Muscle of leg (tissue), 3 donors: ENCODE measurements at regions not wholly inside any gene's neighbourhood (a gene's known extent, or its start where the extent isn't known, plus 50 kb on each side); places are given as distances from the start of the nearest gene placed in this dataset.

Experiments
- DNase-seq: peaks from one replicate; pipeline ENCODE4 v3.0.0; 2013
- H3K27ac ChIP-seq: one replicate; pipeline ENCODE4 v1.5.1; 2013; ENCODE audit warnings: mild to moderate bottlenecking, low read length, control low read depth
- H3K27me3 ChIP-seq: one replicate; pipeline ENCODE4 v1.6.1; 2013; ENCODE audit warnings: low read length; ENCODE audit not compliant: control insufficient read depth, insufficient read depth
- H3K36me3 ChIP-seq: one replicate; pipeline ENCODE4 v1.6.1; 2013; ENCODE audit warnings: low read length; ENCODE audit not compliant: control insufficient read depth, insufficient read depth
- H3K4me1 ChIP-seq: one replicate; pipeline ENCODE4 v1.6.1; 2013; ENCODE audit warnings: low read length; ENCODE audit not compliant: control insufficient read depth, insufficient read depth
- H3K4me3 ChIP-seq: one replicate; pipeline ENCODE4 v1.5.1; 2013; ENCODE audit warnings: low read length, control low read depth
- H3K9me3 ChIP-seq: replicated peaks from 2 replicates; pipeline ENCODE4 v1.6.1; 2013; ENCODE audit warnings: low read depth, low read length; ENCODE audit not compliant: control insufficient read depth
- WGBS: methylation state at CpG from one replicate; pipeline ENCODE4 v1.1.5; 2013; ENCODE audit warnings: missing lambda C conversion rate; ENCODE audit not compliant: insufficient coverage; 5-methylcytosine and 5-hydroxymethylcytosine counted together

DNA sequence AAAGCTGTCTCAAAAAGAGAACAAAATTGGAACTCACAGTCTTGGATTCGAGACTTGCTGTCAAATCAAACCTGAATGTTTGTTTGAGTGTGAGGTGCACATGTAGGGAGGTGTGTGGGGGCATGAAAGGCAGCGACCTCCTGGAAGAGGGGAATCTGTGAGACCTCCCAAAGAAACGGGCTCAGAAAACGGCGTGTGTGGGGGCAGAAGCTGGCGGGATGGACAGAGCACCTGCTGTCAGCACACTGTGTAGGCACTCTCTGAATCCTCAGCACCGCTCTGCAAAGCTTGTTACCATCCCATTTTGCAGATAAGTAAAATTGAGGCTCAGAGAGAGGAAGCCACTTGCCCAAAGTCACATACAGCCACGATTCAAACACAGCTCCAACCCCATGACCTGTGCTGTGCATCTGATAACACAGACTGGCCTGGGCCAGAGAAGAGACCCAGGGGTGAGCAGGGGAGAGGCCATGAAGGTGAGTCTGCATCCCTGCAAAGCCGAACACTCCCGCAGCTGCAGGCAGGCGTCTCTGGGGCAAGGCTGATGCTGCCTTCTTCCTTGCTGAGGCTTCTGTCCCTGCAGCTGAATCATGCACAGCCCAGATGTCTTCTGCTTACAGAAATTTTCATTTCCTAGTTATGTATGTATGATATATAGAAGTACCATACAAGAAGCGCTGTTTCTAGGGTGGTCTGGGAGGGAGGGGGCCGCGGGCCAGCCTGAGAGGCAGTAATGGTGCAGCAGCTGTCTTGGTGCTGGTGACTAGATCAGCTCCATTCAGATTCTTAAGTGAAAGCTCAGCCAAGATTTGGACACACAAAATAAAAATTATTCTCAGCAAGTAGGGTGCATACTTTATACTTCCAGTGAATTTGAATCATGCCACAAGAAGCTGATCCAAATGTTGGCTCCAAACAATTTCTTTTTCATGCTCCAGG is 67.3 kb upstream of the SHISAL1 start:
- Histone ChIP-seq H3K36me3 (no peaks in the 10 kb centered on the region), H3K27me3 (peaks cover 4% of the 10 kb centered on the region), H3K9me3 (peaks cover 10% of the 10 kb centered on the region), H3K4me3 (no peak overlapping the region), H3K27ac (peak overlapping the region; percentile 47), H3K4me1 (peaks cover 45% of the 10 kb centered on the region)
- 69% methylated on average over 7 of the region's 14 CpGs for WGBS
- peak; percentile 77 for DNase-seq

DNA sequence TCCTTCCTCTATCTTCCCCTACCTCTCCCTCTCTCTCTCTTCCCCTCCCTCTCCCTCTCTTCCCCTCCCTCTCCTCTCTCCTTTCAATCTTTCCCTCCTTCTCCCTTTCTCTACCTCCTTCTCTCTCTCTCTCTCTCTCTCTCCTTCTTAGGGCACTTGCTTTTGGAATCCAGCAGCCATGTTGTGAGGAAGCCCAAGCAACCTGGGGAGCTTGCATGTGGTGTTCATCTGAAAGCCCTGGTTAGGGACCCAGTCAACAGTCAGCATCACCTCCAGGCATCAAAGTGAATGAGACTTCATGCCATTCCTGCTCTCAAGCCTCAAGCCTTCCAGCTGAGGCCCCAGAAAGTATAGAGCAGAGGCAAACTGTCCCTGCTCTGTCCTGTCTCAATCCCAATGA is 65.6 kb upstream of the SHISAL1 start:
- H3K9me3 ChIP-seq, result peaks cover 13% of the 10 kb centered on the region
- no peak for DNase-seq
- H3K4me3 ChIP-seq, result no peak overlapping the region
- H3K36me3 ChIP-seq, result no peaks in the 10 kb centered on the region
- peaks cover 4% of the 10 kb centered on the region for H3K27me3 ChIP-seq
- no peak overlapping the region for H3K27ac ChIP-seq
- peaks cover 32% of the 10 kb centered on the region for H3K4me1 ChIP-seq

DNA sequence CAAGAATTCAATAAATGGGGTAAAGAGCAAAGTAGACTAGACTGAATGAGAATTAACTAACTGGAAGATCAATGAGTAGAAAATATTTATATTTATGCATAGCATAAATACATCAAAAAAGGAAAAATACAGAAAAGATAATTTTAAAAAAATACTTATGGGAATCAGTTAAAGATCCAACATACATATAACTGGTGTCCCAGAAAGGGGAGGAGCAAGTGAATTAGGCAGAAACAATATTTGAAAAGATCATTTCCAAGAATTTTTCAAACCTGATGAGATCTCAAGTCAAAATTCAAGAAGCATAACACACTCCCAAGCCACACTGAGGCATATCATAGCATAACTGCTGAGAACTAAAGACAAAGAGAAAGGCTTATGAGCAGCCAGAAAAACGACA is 62.7 kb upstream of the SHISAL1 start:
- H3K9me3 ChIP-seq, result peaks cover 16% of the 10 kb centered on the region
- no peak for DNase-seq

DNA sequence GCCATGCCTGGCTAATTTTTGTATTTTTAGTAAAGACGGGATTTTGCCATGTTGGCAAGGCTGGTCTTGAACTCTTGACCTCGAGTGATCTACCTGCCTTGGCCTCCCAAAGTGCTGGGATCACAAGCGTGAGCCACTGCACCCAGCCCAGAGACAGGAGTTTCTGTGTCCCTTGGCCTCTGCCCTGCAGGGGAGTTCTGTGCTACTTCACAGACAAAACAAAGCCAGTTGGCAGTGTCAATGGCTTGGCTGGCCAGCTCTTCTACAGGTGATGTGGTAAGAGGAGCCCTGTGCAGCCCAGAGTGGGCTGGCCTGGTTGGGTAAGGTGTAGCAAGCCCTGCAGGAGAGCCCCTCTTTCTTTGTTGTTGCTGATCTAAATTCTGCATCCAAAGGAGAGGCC is 60.5 kb upstream of the SHISAL1 start:
- H3K4me1 ChIP-seq, result peaks cover 12% of the 10 kb centered on the region
- no peak for DNase-seq
- H3K9me3 ChIP-seq, result peaks cover 12% of the 10 kb centered on the region
- WGBS, result 76% methylated on average over 3 of the region's 3 CpGs
- peaks cover 7% of the 10 kb centered on the region for H3K27me3 ChIP-seq
- H3K27ac ChIP-seq, result no peak overlapping the region
- H3K4me3 ChIP-seq, result no peak overlapping the region
- H3K36me3 ChIP-seq, result no peaks in the 10 kb centered on the region

More for the DNA sequence above, 62.7 kb upstream of the SHISAL1 start:
- peaks cover 10% of the 10 kb centered on the region for H3K4me1 ChIP-seq
- peaks cover 6% of the 10 kb centered on the region for H3K27me3 ChIP-seq
- no peaks in the 10 kb centered on the region for H3K36me3 ChIP-seq
- H3K27ac ChIP-seq, result no peak overlapping the region
- no CpG with 5 or more reads among the region's 1 CpG for WGBS
- no peak overlapping the region for H3K4me3 ChIP-seq

GRCh38 chr22:44372611-44373010 is 59.9 kb upstream of the SHISAL1 start:
- no peak overlapping the region for H3K27ac ChIP-seq
- 58% methylated on average over 3 of the region's 4 CpGs for WGBS
- DNase-seq, result no peak
- no peak overlapping the region for H3K4me3 ChIP-seq
- peaks cover 7% of the 10 kb centered on the region for H3K27me3 ChIP-seq
- H3K36me3 ChIP-seq, result no peaks in the 10 kb centered on the region
- peaks cover 9% of the 10 kb centered on the region for H3K9me3 ChIP-seq
- H3K4me1 ChIP-seq, result peaks cover 12% of the 10 kb centered on the region

- Histone ChIP-seq H3K9me3 (peaks cover 9% of the 10 kb centered on the region), H3K4me3 (no peak overlapping the region), H3K4me1 (peaks cover 16% of the 10 kb centered on the region), H3K27ac (no peak overlapping the region), H3K27me3 (peaks cover 7% of the 10 kb centered on the region), H3K36me3 (no peaks in the 10 kb centered on the region)
- WGBS, result 80% methylated on average over 2 of the region's 3 CpGs
- no peak for DNase-seq
These were observed 59.2 kb upstream of the SHISAL1 start for GRCh38 chr22:44371741-44372525.

DNA sequence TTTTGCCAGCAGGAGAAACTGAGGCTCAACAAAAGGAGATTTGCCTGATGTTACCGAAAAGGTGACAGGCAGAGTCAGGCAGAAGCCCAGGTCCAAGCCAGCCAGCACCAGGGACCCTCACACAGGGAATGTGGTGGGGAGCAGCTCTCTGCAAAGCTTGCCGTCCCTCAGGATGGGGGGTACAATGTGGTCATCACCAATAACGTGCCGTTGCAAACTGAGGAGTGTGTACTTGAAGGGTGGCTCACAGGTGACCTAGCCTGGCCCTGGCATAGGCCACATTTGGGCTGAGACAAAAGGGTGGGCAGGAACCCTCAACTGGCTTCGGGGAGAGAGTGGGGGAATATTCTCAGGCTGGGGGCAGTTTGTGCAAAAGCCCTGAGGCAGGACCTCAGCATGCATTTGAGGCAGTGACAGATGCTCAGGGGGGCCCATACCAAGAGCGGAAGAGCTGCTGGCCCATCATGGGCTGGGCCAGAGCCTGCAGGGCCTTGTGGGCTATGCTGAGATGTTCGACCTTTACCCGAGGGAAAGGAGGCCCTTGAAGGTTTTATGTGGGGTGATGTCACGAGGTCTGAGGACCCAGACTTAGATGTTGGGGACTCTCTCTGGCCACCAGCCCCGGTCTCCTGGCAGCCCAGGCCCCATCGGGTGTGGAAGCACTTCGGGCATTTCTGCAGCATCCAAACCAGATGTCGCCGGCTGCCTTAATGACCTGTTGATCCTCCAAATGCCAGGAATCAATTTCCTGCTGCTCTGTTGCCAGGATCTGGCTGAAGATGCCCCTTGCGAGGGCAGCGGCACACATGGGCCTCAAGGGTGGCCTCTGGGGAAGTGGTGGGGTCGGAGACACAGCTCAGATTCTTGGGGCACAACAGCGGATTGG is 57.4 kb upstream of the SHISAL1 start:
- Histone ChIP-seq H3K36me3 (no peaks in the 10 kb centered on the region), H3K4me3 (no peak overlapping the region), H3K9me3 (peaks cover 6% of the 10 kb centered on the region), H3K4me1 (peaks cover 25% of the 10 kb centered on the region), H3K27me3 (peaks cover 7% of the 10 kb centered on the region), H3K27ac (no peak overlapping the region)
- no peak for DNase-seq
- WGBS, result 66% methylated on average over 15 of the region's 18 CpGs

GRCh38 chr22:44369293-44369661 is 56.5 kb upstream of the SHISAL1 start:
- H3K4me3 ChIP-seq, result no peak overlapping the region
- peaks cover 34% of the 10 kb centered on the region for H3K4me1 ChIP-seq
- H3K36me3 ChIP-seq, result no peaks in the 10 kb centered on the region
- H3K9me3 ChIP-seq, result peaks cover 4% of the 10 kb centered on the region
- WGBS, result 71% methylated on average over 11 of the region's 15 CpGs
- DNase-seq, result no peak
- peaks cover 8% of the 10 kb centered on the region for H3K27me3 ChIP-seq
- H3K27ac ChIP-seq, result no peak overlapping the region

DNA sequence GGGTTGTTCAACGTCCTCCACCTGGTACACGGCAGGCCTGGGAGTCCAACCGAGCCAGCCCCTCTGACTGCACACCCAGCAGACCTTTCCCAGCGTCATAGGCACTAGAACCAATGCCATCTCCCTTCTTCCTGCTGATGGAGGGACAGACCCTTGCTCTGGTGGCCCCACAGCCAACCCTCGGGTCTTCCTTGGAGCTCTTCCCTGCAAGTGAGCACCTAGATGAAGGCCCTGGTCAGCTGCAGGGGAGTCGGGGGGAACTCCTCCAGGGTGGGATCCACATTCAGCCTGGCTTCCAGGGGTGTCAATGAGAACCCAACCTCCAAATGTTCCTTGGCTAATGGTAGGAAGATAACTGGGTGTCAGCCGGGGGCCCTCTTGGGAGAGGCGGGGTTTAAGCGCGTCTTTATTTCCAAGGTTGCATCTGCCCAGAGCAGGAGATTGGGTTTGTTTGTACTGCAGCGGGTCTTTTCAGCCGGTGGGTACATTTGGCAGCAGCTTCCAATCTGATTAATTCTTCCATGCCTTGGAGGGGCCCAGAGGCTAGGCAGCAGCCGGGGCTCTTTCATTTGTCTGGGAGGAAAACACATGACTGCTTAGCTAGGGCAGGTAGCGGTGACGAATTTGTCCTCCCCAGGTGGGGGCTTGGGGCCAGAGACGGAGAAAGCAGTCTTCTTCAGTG is 56.0 kb upstream of the SHISAL1 start:
- 84% methylated on average over 16 of the region's 16 CpGs for WGBS
- H3K27ac ChIP-seq, result no peak overlapping the region
- H3K4me3 ChIP-seq, result no peak overlapping the region
- H3K27me3 ChIP-seq, result peaks cover 8% of the 10 kb centered on the region
- H3K4me1 ChIP-seq, result peaks cover 39% of the 10 kb centered on the region
- H3K36me3 ChIP-seq, result no peaks in the 10 kb centered on the region
- no peak for DNase-seq
- peaks cover 2% of the 10 kb centered on the region for H3K9me3 ChIP-seq
